ENCODE measurements at regions not wholly inside any gene's neighbourhood (a gene's known extent, or its start where the extent isn't known, plus 50 kb on each side); places are given as distances from the start of the nearest gene placed in this dataset.

GRCh38 chr7:36039243-36039642, 113.8 kb upstream of the EEPD1 start:
- TF ChIP-seq CTCF (conservative IDR thresholded peaks at IDR 0.05 in 1 of 2, IDR thresholded peaks at IDR 0.05 in 1 of 2; ENCODE audit: low read depth in 1 of 2, low read length in 2 of 2): no peak
- TF ChIP-seq EZH2 (IDR thresholded peaks at IDR 0.05; ENCODE audit: low read length, missing control alignments): no peak
